Heart left ventricle (tissue), 13 donors: ENCODE measurements at regions not wholly inside any gene's neighbourhood (a gene's known extent, or its start where the extent isn't known, plus 50 kb on each side); places are given as distances from the start of the nearest gene placed in this dataset.

Experiments used
- CTCF ChIP-seq, 12 donors: fragments of 200-600 bp; sonication (generic) in 4 of 12; IDR thresholded peaks; one replicate each; pipeline versions ENCODE4 v1.5.0 to v1.8.0; 2018 to 2022; ENCODE audit warnings: antibody characterized with exemption in 12 of 12, mild to moderate bottlenecking in 5 of 12
- POLR2A ChIP-seq, 2 donors: fragments of 450-650 bp; IDR thresholded peaks; one replicate each; pipeline ENCODE4 v1.6.1; 2017; ENCODE audit warnings: antibody characterized with exemption in 2 of 2, mild to moderate bottlenecking in 2 of 2, moderate library complexity in 2 of 2
- donor health status: ischemic (EF 13 %, LVEDD 7.1; RV severe dilation, severe dysfunction).
- donor health status: DM: no; HTN: yes; CAD: no.
- donor health status: DM: no; HTN: no; CAD: no.
- donor health status: ischemic (EF 25% LVEDD 6.9; RV normal size, moderate dysfunction).
- donor health status: ischemic (EF 25% LVEDD 5.7; RV mildly dilated, moderate dysfunction).
- donor health status: ischemic (EF 35%, LVEDD 5.7; RV mildly dilated, moderate dysfunction).
- donor health status: nonischemic (EF 11% LVEDD 7.7; RV severe dilation, severe dysfunction).
- donor health status: DM: yes; HTN: yes; CAD: no.
- donor health status: PGD.
- donor health status: ischemic (EF 29% LVEDD 5.4; RV normal size, mild dysfunction).
- donor health status: nonischemic (EF 23%, LVEDD 6.1; RV moderate dilation, normal function).

GRCh38 chr20:3304456-3304855 lies 65.5 kb upstream of the SLC4A11 start:
- TF ChIP-seq CTCF (IDR thresholded peaks at IDR 0.05), result no peak
- no peak for TF ChIP-seq POLR2A (IDR thresholded peaks at IDR 0.05)
